PFSK-1 (cell line): ENCODE measurements at regions not wholly inside any gene's neighbourhood (a gene's known extent, or its start where the extent isn't known, plus 50 kb on each side); places are given as distances from the start of the nearest gene placed in this dataset.

ENCODE experiments used
- FOXP2 ChIP-seq: optimal IDR thresholded peaks from 2 replicates; pipeline ENCODE3; 2011; ENCODE audit warnings: borderline replicate concordance, control low read depth, inconsistent platforms; ENCODE audit not compliant: insufficient read depth; ENCODE audit errors: extremely low read length, extremely low read depth
- POLR2AphosphoS5 ChIP-seq: IDR thresholded peaks from 2 replicates; pipeline ENCODE4 v1.6.1; 2012; ENCODE audit warnings: low read depth, mild to moderate bottlenecking, control low read depth, low read length, moderate library complexity
- REST ChIP-seq, 2 experiments: IDR thresholded peaks; 2 replicates each; pipeline versions ENCODE4 v1.6.1 to v1.8.0; 2011 to 2012; ENCODE audit warnings: low read depth in 2 of 2, low read length in 2 of 2, control low read depth in 1 of 2, inconsistent platforms in 1 of 2, mild to moderate bottlenecking in 1 of 2, moderate library complexity in 1 of 2; ENCODE audit not compliant: insufficient read depth in 1 of 2
- SIN3A ChIP-seq: IDR thresholded peaks from 2 replicates; pipeline ENCODE4 v1.6.1; 2012; ENCODE audit warnings: mild to moderate bottlenecking, low read length, moderate library complexity, borderline replicate concordance; ENCODE audit not compliant: insufficient read depth
- TAF1 ChIP-seq: IDR thresholded peaks from 2 replicates; pipeline ENCODE4 v1.6.1; 2012; ENCODE audit warnings: low read length, control low read depth, borderline replicate concordance; ENCODE audit not compliant: insufficient read depth

- TF ChIP-seq POLR2AphosphoS5, result no peak
- no peak for TF ChIP-seq TAF1
- no peak for TF ChIP-seq SIN3A
- no peak for TF ChIP-seq FOXP2
- no peak for TF ChIP-seq REST (IDR thresholded peaks at IDR 0.05; ENCODE audit: insufficient read depth in 1 of 2, low read depth in 2 of 2, low read length in 2 of 2)
Observed at GRCh38 chr2:145090841-145091761, 571.2 kb upstream of the ZEB2 start.
